Anterior cingulate cortex (tissue), 58 donors: ENCODE measurements at regions not wholly inside any gene's neighbourhood (a gene's known extent, or its start where the extent isn't known, plus 50 kb on each side); places are given as distances from the start of the nearest gene placed in this dataset.

Experiments
- DNase-seq, 58 donors: peaks; one replicate each; lab custom pipeline; 2025; lab: John Stamatoyannopoulos, UW

- DNase-seq = no peak
These were observed 158.7 kb downstream of the TFAP2A start for GRCh38 chr6:10256113-10256690.

GRCh38 chr6:10250655-10251220 lies 164.1 kb downstream of the TFAP2A start:
- no peak for DNase-seq

- DNase-seq = no peak
These were observed 166.5 kb downstream of the TFAP2A start for GRCh38 chr6:10248378-10248843.

- DNase-seq = no peak
These were observed 177.4 kb downstream of the TFAP2A start for GRCh38 chr6:10237298-10238038.

GRCh38 chr6:10235344-10235743 lies 179.5 kb downstream of the TFAP2A start:
- no peak for DNase-seq

GRCh38 chr6:10230531-10230930 lies 184.3 kb downstream of the TFAP2A start:
- DNase-seq = no peak

- DNase-seq = no peak
These were observed 191.0 kb downstream of the TFAP2A start for GRCh38 chr6:10223841-10224240.

GRCh38 chr6:10221178-10221577 lies 193.7 kb downstream of the TFAP2A start:
- no peak for DNase-seq

GRCh38 chr6:10219510-10219909 lies 195.4 kb downstream of the TFAP2A start:
- no peak for DNase-seq

- DNase-seq = no peak
These were observed 197.8 kb downstream of the TFAP2A start for GRCh38 chr6:10217111-10217510.

- no peak for DNase-seq
These were observed 199.4 kb downstream of the TFAP2A start for GRCh38 chr6:10215326-10216110.

- DNase-seq = no peak
These were observed 204.8 kb downstream of the TFAP2A start for GRCh38 chr6:10210052-10210451.

GRCh38 chr6:10205892-10206291 lies 209.0 kb downstream of the TFAP2A start:
- DNase-seq = no peak

GRCh38 chr6:10205120-10205519 lies 209.8 kb downstream of the TFAP2A start:
- DNase-seq = peak in 2 of 58 donors; percentile 0 to 6

- no peak for DNase-seq
These were observed 211.2 kb downstream of the TFAP2A start for GRCh38 chr6:10203651-10204050.

- no peak for DNase-seq
These were observed 212.3 kb downstream of the TFAP2A start for GRCh38 chr6:10202581-10202980.

- DNase-seq = no peak
These were observed 213.0 kb downstream of the TFAP2A start for GRCh38 chr6:10201606-10202510.

GRCh38 chr6:10196090-10196489 lies 218.8 kb downstream of the TFAP2A start:
- DNase-seq = no peak

GRCh38 chr6:10194816-10195672 lies 219.8 kb downstream of the TFAP2A start:
- DNase-seq = no peak
